ENCODE measurements at regions not wholly inside any gene's neighbourhood (a gene's known extent, or its start where the extent isn't known, plus 50 kb on each side); places are given as distances from the start of the nearest gene placed in this dataset.

GRCh38 chr1:112264010-112264409 is 132.0 kb upstream of the CTTNBP2NL start:
- DNase-seq (ENCODE audit: low spot score), result no peak

- DNase-seq (ENCODE audit: low spot score), result no peak
These were observed 131.5 kb upstream of the CTTNBP2NL start for GRCh38 chr1:112264553-112264952.

- no peak for DNase-seq (ENCODE audit: low spot score)
These were observed 130.1 kb upstream of the CTTNBP2NL start for GRCh38 chr1:112265931-112266330.

GRCh38 chr1:112267206-112267605 is 128.8 kb upstream of the CTTNBP2NL start:
- DNase-seq (ENCODE audit: low spot score), result no peak

GRCh38 chr1:112267929-112268328 is 128.1 kb upstream of the CTTNBP2NL start:
- peak; percentile 20 for DNase-seq (ENCODE audit: low spot score)

GRCh38 chr1:112268408-112268807 is 127.6 kb upstream of the CTTNBP2NL start:
- no peak for DNase-seq (ENCODE audit: low spot score)

GRCh38 chr1:112271270-112271669 is 124.7 kb upstream of the CTTNBP2NL start:
- no peak for DNase-seq (ENCODE audit: low spot score)

- no peak for DNase-seq (ENCODE audit: low spot score)
These were observed 123.8 kb upstream of the CTTNBP2NL start for GRCh38 chr1:112272101-112272772.

- DNase-seq (ENCODE audit: low spot score), result no peak
These were observed 111.2 kb upstream of the CTTNBP2NL start for GRCh38 chr1:112284796-112285195.

GRCh38 chr1:112285316-112285715 is 110.7 kb upstream of the CTTNBP2NL start:
- DNase-seq (ENCODE audit: low spot score), result no peak

- no peak for DNase-seq (ENCODE audit: low spot score)
These were observed 110.3 kb upstream of the CTTNBP2NL start for GRCh38 chr1:112285746-112286145.

GRCh38 chr1:112296908-112297307 is 99.1 kb upstream of the CTTNBP2NL start:
- DNase-seq (ENCODE audit: low spot score), result no peak

GRCh38 chr1:112297536-112297935 is 98.5 kb upstream of the CTTNBP2NL start:
- no peak for DNase-seq (ENCODE audit: low spot score)

- peak; percentile 64 for DNase-seq (ENCODE audit: low spot score)
These were observed 97.5 kb upstream of the CTTNBP2NL start for GRCh38 chr1:112298558-112298957.

- DNase-seq (ENCODE audit: low spot score), result no peak
These were observed 91.9 kb upstream of the CTTNBP2NL start for GRCh38 chr1:112304126-112304525.

GRCh38 chr1:112304612-112305011 is 91.4 kb upstream of the CTTNBP2NL start:
- DNase-seq (ENCODE audit: low spot score), result no peak

- DNase-seq (ENCODE audit: low spot score), result no peak
These were observed 88.0 kb upstream of the CTTNBP2NL start for GRCh38 chr1:112307930-112308591.

- no peak for DNase-seq (ENCODE audit: low spot score)
These were observed 87.3 kb upstream of the CTTNBP2NL start for GRCh38 chr1:112308716-112309115.

- no peak for DNase-seq (ENCODE audit: low spot score)
These were observed 86.5 kb upstream of the CTTNBP2NL start for GRCh38 chr1:112309499-112309898.

- DNase-seq (ENCODE audit: low spot score), result no peak
These were observed 83.7 kb upstream of the CTTNBP2NL start for GRCh38 chr1:112312315-112312714.

GRCh38 chr1:112312879-112313278 is 83.1 kb upstream of the CTTNBP2NL start:
- DNase-seq (ENCODE audit: low spot score), result no peak

- no peak for DNase-seq (ENCODE audit: low spot score)
These were observed 79.6 kb upstream of the CTTNBP2NL start for GRCh38 chr1:112316254-112316913.

GRCh38 chr1:112317140-112317539 is 78.9 kb upstream of the CTTNBP2NL start:
- DNase-seq (ENCODE audit: low spot score), result no peak
